GM06990 (cell line): ENCODE measurements at regions not wholly inside any gene's neighbourhood (a gene's known extent, or its start where the extent isn't known, plus 50 kb on each side); places are given as distances from the start of the nearest gene placed in this dataset.

Experiments
- DNase-seq: peaks from one replicate; pipeline ENCODE4 v3.0.0-alpha.2; 2011; ENCODE audit not compliant: insufficient read length; ENCODE audit errors: extremely low read depth
- H3K27me3 ChIP-seq: replicated peaks from 2 replicates; pipeline ENCODE4 v1.6.0; 2011; ENCODE audit warnings: low read length; ENCODE audit not compliant: control insufficient read depth, insufficient read depth
- H3K36me3 ChIP-seq: 2 replicates; pipeline ENCODE4 v1.5.1; 2011; ENCODE audit warnings: low read length; ENCODE audit not compliant: control insufficient read depth, insufficient read depth
- H3K4me3 ChIP-seq: replicated peaks from 2 replicates; pipeline ENCODE4 v1.5.1; 2011; ENCODE audit warnings: low read depth, mild to moderate bottlenecking, control low read depth, low read length
- CTCF ChIP-seq: IDR thresholded peaks from 2 replicates; pipeline ENCODE4 v1.5.1; 2011; ENCODE audit warnings: low read length, control low read depth, mild to moderate bottlenecking, inconsistent platforms; ENCODE audit not compliant: insufficient read depth, poor library complexity, severe bottlenecking

- no peak for DNase-seq
- H3K27me3 ChIP-seq, result no peaks in the 10 kb centered on the region; the same call in none of the 2 replicates
- no peak overlapping the region for H3K4me3 ChIP-seq
- H3K36me3 ChIP-seq, result no peaks in the 10 kb centered on the region
- TF ChIP-seq CTCF, result no peak
Observed at GRCh38 chr3:184643442-184643841, 68.4 kb downstream of the MAGEF1 start.

- no peak for TF ChIP-seq CTCF
- H3K4me3 ChIP-seq, result no peak overlapping the region
- DNase-seq, result no peak
- no peaks in the 10 kb centered on the region; the same call in none of the 2 replicates for H3K27me3 ChIP-seq
- H3K36me3 ChIP-seq, result no peaks in the 10 kb centered on the region
Observed at GRCh38 chr3:184642631-184643285, 69.1 kb downstream of the MAGEF1 start.

GRCh38 chr3:184641430-184641829 is 70.4 kb downstream of the MAGEF1 start:
- no peak overlapping the region for H3K4me3 ChIP-seq
- no peak for TF ChIP-seq CTCF
- no peaks in the 10 kb centered on the region for H3K36me3 ChIP-seq
- DNase-seq, result no peak
- no peaks in the 10 kb centered on the region; the same call in none of the 2 replicates for H3K27me3 ChIP-seq

GRCh38 chr3:184639351-184639750 is 72.5 kb downstream of the MAGEF1 start:
- no peak for TF ChIP-seq CTCF
- Histone ChIP-seq H3K4me3 (no peak overlapping the region), H3K27me3 (peaks cover 3% of the 10 kb centered on the region), H3K36me3 (no peaks in the 10 kb centered on the region)
- no peak for DNase-seq

GRCh38 chr3:184637705-184638104 is 74.2 kb downstream of the MAGEF1 start:
- TF ChIP-seq CTCF, result no peak
- no peaks in the 10 kb centered on the region for H3K36me3 ChIP-seq
- DNase-seq, result no peak
- H3K4me3 ChIP-seq, result no peak overlapping the region
- peaks cover 3% of the 10 kb centered on the region for H3K27me3 ChIP-seq
